Activated CD8-positive, alpha-beta T cell treated with anti-CD3 and anti-CD28 coated beads for 36 hours (primary cell): ENCODE measurements at regions not wholly inside any gene's neighbourhood (a gene's known extent, or its start where the extent isn't known, plus 50 kb on each side); places are given as distances from the start of the nearest gene placed in this dataset.

Experiments used
- ATAC-seq: fragments of 200-7000 bp; cut with Tn5 transposase; one replicate; pipeline ENCODE4 v1.10.0; 2021; ENCODE audit warnings: mild to moderate bottlenecking, moderate library complexity
- CTCF ChIA-PET: fragments of 350-600 bp; sonication (Branson Sonifier 250); formaldehyde crosslinking; loops from one replicate; lab custom pipeline; 2021; ENCODE audit warnings: antibody characterized with exemption; lab: Charles Lee
- POLR2A ChIA-PET: fragments of 350-600 bp; sonication (Branson Sonifier 250); formaldehyde crosslinking; loops from one replicate; lab custom pipeline; 2021; ENCODE audit warnings: antibody characterized with exemption; lab: Charles Lee
- DNase-seq: peaks from one replicate; pipeline ENCODE4 v3.0.0-alpha.2; 2020
- H3K27ac Mint-ChIP-seq: one replicate; pipeline ENCODE4 v1.8.0; 2021; ENCODE audit warnings: mild to moderate bottlenecking, mixed read lengths
- H3K27me3 Mint-ChIP-seq: one replicate; pipeline ENCODE4 v1.8.0; 2021; ENCODE audit warnings: mixed read lengths
- H3K36me3 Mint-ChIP-seq: one replicate; pipeline ENCODE4 v1.8.0; 2021; ENCODE audit warnings: low read depth, mixed read lengths
- H3K4me1 Mint-ChIP-seq: one replicate; pipeline ENCODE4 v1.8.0; 2021; ENCODE audit warnings: low read depth, mixed read lengths
- H3K4me3 Mint-ChIP-seq: one replicate; pipeline ENCODE4 v1.8.0; 2021; ENCODE audit warnings: mild to moderate bottlenecking, moderate library complexity, mixed read lengths
- H3K9me3 Mint-ChIP-seq: one replicate; pipeline ENCODE4 v1.8.0; 2021; ENCODE audit warnings: mixed read lengths
- CTCF ChIP-seq: fragments of 200-600 bp; IDR thresholded peaks from one replicate; pipeline ENCODE4 v1.8.0; 2022; ENCODE audit warnings: antibody characterized with exemption, mild to moderate bottlenecking
- intact Hi-C: fragments of 100-400 bp; cut with micrococcal nuclease; formaldehyde crosslinking; loops from one replicate; pipeline ENCODE4 v1.10.0; 2022

- ChIA-PET POLR2A (no interaction called here), CTCF (no interaction called here)
- DNase-seq (no peak), ATAC-seq (no peak)
- H3K27ac Mint-ChIP-seq: no peak overlapping the region
- no peaks in the 10 kb centered on the region for H3K9me3 Mint-ChIP-seq
- no peaks in the 10 kb centered on the region for H3K4me1 Mint-ChIP-seq
- TF ChIP-seq CTCF: no peak
- H3K27me3 Mint-ChIP-seq: peaks cover 15% of the 10 kb centered on the region
- H3K36me3 Mint-ChIP-seq: no peaks in the 10 kb centered on the region
- intact Hi-C loops: no loop called here
- H3K4me3 Mint-ChIP-seq: no peak overlapping the region
Observed at GRCh38 chr10:29030900-29031299, 258.0 kb upstream of the LYZL1 start.

GRCh38 chr10:29032169-29032568 lies 256.7 kb upstream of the LYZL1 start:
- ATAC-seq (no peak), DNase-seq (no peak)
- POLR2A ChIA-PET: no interaction called here
- intact Hi-C loops: no loop called here
- TF ChIP-seq CTCF: no peak
- Mint-ChIP-seq H3K9me3 (no peaks in the 10 kb centered on the region), H3K36me3 (no peaks in the 10 kb centered on the region), H3K4me1 (no peaks in the 10 kb centered on the region), H3K4me3 (no peak overlapping the region), H3K27ac (no peak overlapping the region), H3K27me3 (peaks cover 15% of the 10 kb centered on the region)
- CTCF ChIA-PET: interaction anchor here (1.0 kb wide), 1 partner anchor 368 kb away, joined by 3 read pairs; no protein-coding TSS in a partner anchor

- H3K4me1 Mint-ChIP-seq: no peaks in the 10 kb centered on the region
- ChIA-PET CTCF (interaction anchor here (1.1 kb wide), 1 partner anchor 42 kb away, joined by 5 read pairs; no protein-coding TSS in a partner anchor), POLR2A (interaction anchor here (0.6 kb wide), 1 partner anchor 9 kb away, joined by 3 read pairs; no protein-coding TSS in a partner anchor)
- no peaks in the 10 kb centered on the region for H3K36me3 Mint-ChIP-seq
- TF ChIP-seq CTCF: no peak
- H3K9me3 Mint-ChIP-seq: no peaks in the 10 kb centered on the region
- DNase-seq: no peak
- no peak overlapping the region for H3K27ac Mint-ChIP-seq
- H3K27me3 Mint-ChIP-seq: peaks cover 13% of the 10 kb centered on the region
- intact Hi-C loops: no loop called here
- no peak overlapping the region for H3K4me3 Mint-ChIP-seq
- ATAC-seq: no peak
Observed at GRCh38 chr10:29033311-29033940, 255.4 kb upstream of the LYZL1 start.

- intact Hi-C loops: no loop called here
- Mint-ChIP-seq H3K4me1 (no peaks in the 10 kb centered on the region), H3K27ac (no peak overlapping the region), H3K9me3 (no peaks in the 10 kb centered on the region), H3K36me3 (no peaks in the 10 kb centered on the region), H3K4me3 (no peak overlapping the region), H3K27me3 (peaks cover 8% of the 10 kb centered on the region)
- no peak for TF ChIP-seq CTCF
- ChIA-PET CTCF (no interaction called here), POLR2A (interaction anchor here (0.6 kb wide), 1 partner anchor 30 kb away, joined by 3 read pairs; no protein-coding TSS in a partner anchor)
- DNase-seq (no peak), ATAC-seq (no peak)
Observed at GRCh38 chr10:29034592-29034991, 254.3 kb upstream of the LYZL1 start.

- Mint-ChIP-seq H3K9me3 (peaks cover 5% of the 10 kb centered on the region), H3K27ac (no peak overlapping the region), H3K4me1 (no peaks in the 10 kb centered on the region), H3K36me3 (no peaks in the 10 kb centered on the region), H3K4me3 (no peak overlapping the region), H3K27me3 (peaks cover 11% of the 10 kb centered on the region)
- ChIA-PET CTCF (no interaction called here), POLR2A (no interaction called here)
- no peak for DNase-seq
- intact Hi-C loops: no loop called here
- ATAC-seq: no peak
- TF ChIP-seq CTCF: no peak
Observed at GRCh38 chr10:29035721-29036120, 253.1 kb upstream of the LYZL1 start.
